H1 (cell line): ENCODE measurements at regions not wholly inside any gene's neighbourhood (a gene's known extent, or its start where the extent isn't known, plus 50 kb on each side); places are given as distances from the start of the nearest gene placed in this dataset.

ENCODE experiments used
- CTCF ChIA-PET: fragments of 300-600 bp; sonication (Branson Sonifier 250); formaldehyde crosslinking; loops from one replicate; lab custom pipeline; 2021; ENCODE audit not compliant: partially characterized antibody; lab: Charles Lee
- POLR2A ChIA-PET: fragments of 300-600 bp; sonication (Branson Sonifier 250); formaldehyde crosslinking; loops from one replicate; lab custom pipeline; 2021; ENCODE audit warnings: inconsistent platforms; ENCODE audit not compliant: partially characterized antibody; lab: Charles Lee
- DNase-seq, 2 experiments: peaks; one replicate each; pipeline versions ENCODE4 v3.0.0 to v3.0.0-alpha.2; 2010 to 2022; ENCODE audit warnings: low spot score in 2 of 2, low read depth in 1 of 2, mixed read lengths in 1 of 2
- FAIRE-seq: peaks from 2 replicates; lab custom pipeline; 2011; peaks lifted over from hg19 to GRCh38; lab: Jason Lieb, UNC
- H2AFZ ChIP-seq: 2 replicates; pipeline ENCODE4 v1.8.1; 2012; ENCODE audit warnings: low read length, inconsistent platforms
- H2AK5ac ChIP-seq: 2 replicates; pipeline ENCODE4 v1.6.1; 2013; ENCODE audit warnings: low read depth, low read length
- H2BK120ac ChIP-seq: replicated peaks from 2 replicates; pipeline ENCODE3; 2013; ENCODE audit warnings: low read depth, low read length, inconsistent platforms
- H2BK12ac ChIP-seq: 2 replicates; pipeline ENCODE4 v1.6.1; 2013; ENCODE audit warnings: low read depth, low read length
- H2BK15ac ChIP-seq: 2 replicates; pipeline ENCODE4 v1.6.1; 2013; ENCODE audit warnings: low read length
- H2BK20ac ChIP-seq: 2 replicates; pipeline ENCODE4 v1.6.1; 2013; ENCODE audit warnings: low read length
- H2BK5ac ChIP-seq: 2 replicates; pipeline ENCODE4 v1.6.1; 2013; ENCODE audit warnings: low read depth, low read length
- H3K14ac ChIP-seq: 2 replicates; pipeline ENCODE4 v1.6.1; 2013; ENCODE audit warnings: inconsistent platforms; ENCODE audit not compliant: insufficient read length
- H3K18ac ChIP-seq: 2 replicates; pipeline ENCODE4 v1.6.1; 2013; ENCODE audit warnings: low read length; ENCODE audit errors: extremely low read depth
- H3K23ac ChIP-seq: 2 replicates; pipeline ENCODE4 v1.6.1; 2013; ENCODE audit warnings: inconsistent platforms; ENCODE audit not compliant: insufficient read length
- H3K23me2 ChIP-seq: 2 replicates; pipeline ENCODE4 v1.6.1; 2013; ENCODE audit warnings: low read depth, low read length
- H3K27ac ChIP-seq: 2 replicates; pipeline ENCODE4 v1.6.1; 2011; ENCODE audit warnings: low read depth, low read length, inconsistent platforms
- H3K27me3 ChIP-seq, 4 experiments: replicated peaks in 1 of 4; 1 replicate in 1 of 4; 2 replicates in 3 of 4; pipeline versions ENCODE4 v1.6.1 to v1.8.1; 2011 to 2013; ENCODE audit warnings: low read length in 3 of 4, mild to moderate bottlenecking in 3 of 4, inconsistent platforms in 2 of 4, mixed read lengths in 2 of 4, moderate library complexity in 1 of 4; ENCODE audit not compliant: control insufficient read depth in 3 of 4, insufficient read depth in 3 of 4; ENCODE audit errors: extremely low read depth in 1 of 4
- H3K36me3 ChIP-seq, 4 experiments: 2 replicates each; pipeline versions ENCODE4 v1.6.1 to v1.8.1; 2011 to 2013; ENCODE audit warnings: mild to moderate bottlenecking in 4 of 4, low read length in 3 of 4, moderate library complexity in 2 of 4, control low read depth in 1 of 4, inconsistent platforms in 1 of 4; ENCODE audit not compliant: insufficient read depth in 4 of 4, control insufficient read depth in 2 of 4
- H3K4ac ChIP-seq: replicated peaks from 2 replicates; pipeline ENCODE3; 2013; ENCODE audit warnings: low read length, low read depth, mixed read lengths, inconsistent platforms; ENCODE audit not compliant: insufficient read length
- H3K4me1 ChIP-seq, 4 experiments: replicated peaks in 1 of 4; 1 replicate in 1 of 4; 2 replicates in 3 of 4; pipeline versions ENCODE4 v1.6.1 to v1.8.1; 2011 to 2013; ENCODE audit warnings: low read length in 3 of 4, inconsistent platforms in 2 of 4, mixed read lengths in 1 of 4; ENCODE audit not compliant: insufficient read depth in 4 of 4, control insufficient read depth in 3 of 4
- H3K4me2 ChIP-seq, 2 experiments: 2 replicates each; pipeline versions ENCODE4 v1.6.1 to v1.8.1; 2011 to 2013; ENCODE audit warnings: low read depth in 2 of 2, low read length in 2 of 2, control low read depth in 1 of 2, inconsistent platforms in 1 of 2, mild to moderate bottlenecking in 1 of 2; ENCODE audit not compliant: insufficient read depth in 1 of 2
- H3K4me3 ChIP-seq, 4 experiments: fragments of 200-600, 300-600 bp in 1 of 4; sonication (generic), shearing (Covaris generic), sonication (Bioruptor Twin) in 1 of 4; 2 replicates each; pipeline versions ENCODE4 v1.5.1 to v1.8.1; 2011 to 2016; ENCODE audit warnings: low read length in 4 of 4, low read depth in 3 of 4, control low read depth in 2 of 4, inconsistent platforms in 2 of 4, mild to moderate bottlenecking in 2 of 4, mixed read lengths in 1 of 4, moderate library complexity in 1 of 4; ENCODE audit not compliant: insufficient read depth in 2 of 4; ENCODE audit errors: extremely low read depth in 1 of 4
- H3K56ac ChIP-seq: replicated peaks from 2 replicates; pipeline ENCODE3; 2013; ENCODE audit warnings: low read depth, mild to moderate bottlenecking, mixed read lengths, low read length, inconsistent platforms; ENCODE audit not compliant: insufficient read length
- H3K79me1 ChIP-seq: 2 replicates; pipeline ENCODE4 v1.6.1; 2013; ENCODE audit warnings: low read depth, low read length, control low read depth
- H3K79me2 ChIP-seq, 2 experiments: 2 replicates each; pipeline versions ENCODE4 v1.6.1 to v1.8.1; 2012 to 2013; ENCODE audit warnings: low read length in 2 of 2, mild to moderate bottlenecking in 2 of 2, inconsistent platforms in 1 of 2; ENCODE audit not compliant: insufficient read depth in 2 of 2, control insufficient read depth in 1 of 2
- H3K9ac ChIP-seq, 4 experiments: replicated peaks in 1 of 4; 1 replicate in 1 of 4; 2 replicates in 3 of 4; pipeline versions ENCODE4 v1.6.1 to v1.8.1; 2011 to 2013; ENCODE audit warnings: low read depth in 3 of 4, low read length in 3 of 4, control low read depth in 2 of 4, mild to moderate bottlenecking in 2 of 4, moderate library complexity in 2 of 4, inconsistent platforms in 1 of 4; ENCODE audit errors: extremely low read depth in 1 of 4
- H3K9me3 ChIP-seq, 2 experiments: 2 replicates each; pipeline versions ENCODE4 v1.6.1 to v1.8.1; 2012 to 2013; ENCODE audit warnings: mild to moderate bottlenecking in 2 of 2, moderate library complexity in 2 of 2, control low read depth in 1 of 2, inconsistent platforms in 1 of 2, low read depth in 1 of 2, low read length in 1 of 2, mixed read lengths in 1 of 2; ENCODE audit not compliant: insufficient read depth in 2 of 2
- H4K20me1 ChIP-seq, 2 experiments: replicated peaks in 1 of 2; 2 replicates each; pipeline versions ENCODE3 to v1.8.1; 2011 to 2013; ENCODE audit warnings: inconsistent platforms in 2 of 2, low read length in 2 of 2, mild to moderate bottlenecking in 1 of 2; ENCODE audit not compliant: insufficient read depth in 2 of 2, control insufficient read depth in 1 of 2
- H4K5ac ChIP-seq: 2 replicates; pipeline ENCODE4 v1.6.1; 2013; ENCODE audit warnings: low read length, low read depth, mixed read lengths, inconsistent platforms; ENCODE audit not compliant: insufficient read length
- H4K8ac ChIP-seq: 2 replicates; pipeline ENCODE4 v1.8.0; 2013; ENCODE audit warnings: mild to moderate bottlenecking, moderate library complexity, low read length, inconsistent platforms; ENCODE audit not compliant: insufficient read depth; ENCODE audit errors: extremely low read depth
- H4K91ac ChIP-seq: replicated peaks from 2 replicates; pipeline ENCODE3; 2013; ENCODE audit warnings: low read length, mixed read lengths, inconsistent platforms; ENCODE audit not compliant: insufficient read length
- MAFK ChIP-seq: IDR thresholded peaks from 2 replicates; pipeline ENCODE4 v1.6.1; 2012; ENCODE audit warnings: low read depth, mild to moderate bottlenecking, improper control_type of control experiment, low read length
- SIX5 ChIP-seq: IDR thresholded peaks from 2 replicates; pipeline ENCODE4 v1.6.1; 2011; ENCODE audit warnings: mild to moderate bottlenecking, low read depth, low read length
- SUZ12 ChIP-seq: fragments of 200-600 bp; sonication (generic); IDR thresholded peaks from 2 replicates; pipeline ENCODE4 v1.6.1; 2012; ENCODE audit warnings: mild to moderate bottlenecking, inconsistent platforms, low read length, moderate library complexity, mixed read lengths
- WGBS, 2 experiments: shearing (Covaris generic) in 1 of 2; methylation state at CpG; one replicate each; pipeline versions ENCODE4 v1.1.6 to v1.1.7; 2013 to 2015; ENCODE audit warnings: low lambda C conversion rate in 2 of 2, mixed read lengths in 2 of 2, inconsistent platforms in 1 of 2, low coverage in 1 of 2, missing lambda C conversion rate in 1 of 2; ENCODE audit not compliant: insufficient replicate concordance in 2 of 2, insufficient coverage in 1 of 2, insufficient read length in 1 of 2; ENCODE audit errors: extremely low coverage in 1 of 2, missing lambda C conversion rate in 1 of 2; 5-methylcytosine and 5-hydroxymethylcytosine counted together
- TF ChIP-seq, protein P1 (sequence below): IDR thresholded peaks from 2 replicates; pipeline ENCODE4 v1.6.1; 2012; ENCODE audit warnings: inconsistent platforms

DNA sequence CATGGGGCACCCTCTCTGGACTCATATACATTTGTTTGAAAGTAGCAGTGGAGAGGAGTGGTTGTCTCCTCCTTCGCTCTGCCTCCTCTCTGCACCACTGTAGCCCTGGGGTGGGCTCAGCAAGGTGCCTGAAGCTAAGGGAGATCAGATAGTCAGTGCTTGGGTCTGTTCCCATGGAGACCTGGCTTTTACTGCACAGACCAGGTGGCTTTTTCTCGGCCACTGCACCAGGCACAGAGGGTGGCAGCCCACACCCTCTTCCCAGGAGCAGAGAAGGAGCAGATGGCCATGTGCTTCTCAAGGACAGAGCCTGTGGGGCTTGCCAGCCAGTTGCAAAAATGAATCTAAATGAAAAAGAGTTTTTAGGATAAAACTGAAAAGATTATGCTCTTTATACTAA lies 123.4 kb upstream of the KCNK1 start:
- H4K20me1 ChIP-seq = no peaks in the 10 kb centered on the region
- no peak overlapping the region for H3K4me3 ChIP-seq
- no peaks in the 10 kb centered on the region for H3K23me2 ChIP-seq
- H2BK15ac ChIP-seq = no peak overlapping the region
- H3K27ac ChIP-seq = no peak overlapping the region
- H2BK5ac ChIP-seq = no peak overlapping the region
- H3K56ac ChIP-seq = no peak overlapping the region
- H2BK12ac ChIP-seq = no peak overlapping the region
- H4K5ac ChIP-seq = no peak overlapping the region
- H3K4ac ChIP-seq = no peak overlapping the region
- H2BK20ac ChIP-seq = no peak overlapping the region
- H3K14ac ChIP-seq = no peak overlapping the region
- H2BK120ac ChIP-seq = no peak overlapping the region
- no peaks in the 10 kb centered on the region for H3K79me2 ChIP-seq
- CTCF ChIA-PET = interaction anchor here (0.7 kb wide), 1 partner anchor 226 kb away, joined by 3 read pairs; no protein-coding TSS in a partner anchor
- H4K8ac ChIP-seq = no peak overlapping the region
- H3K4me1 ChIP-seq = peaks cover 0 to 4% (median 0%) of the 10 kb centered on the region in 4 experiments; a peak in 3 of 7 replicates
- H3K9me3 ChIP-seq = peaks cover 4 to 12% of the 10 kb centered on the region in 2 experiments; a peak in 3 of 4 replicates
- no peaks in the 10 kb centered on the region for H3K36me3 ChIP-seq
- H3K79me1 ChIP-seq = no peaks in the 10 kb centered on the region
- TF ChIP-seq, protein P1, sequence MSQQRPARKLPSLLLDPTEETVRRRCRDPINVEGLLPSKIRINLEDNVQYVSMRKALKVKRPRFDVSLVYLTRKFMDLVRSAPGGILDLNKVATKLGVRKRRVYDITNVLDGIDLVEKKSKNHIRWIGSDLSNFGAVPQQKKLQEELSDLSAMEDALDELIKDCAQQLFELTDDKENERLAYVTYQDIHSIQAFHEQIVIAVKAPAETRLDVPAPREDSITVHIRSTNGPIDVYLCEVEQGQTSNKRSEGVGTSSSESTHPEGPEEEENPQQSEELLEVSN = no peak
- TF ChIP-seq MAFK = no peak
- TF ChIP-seq SUZ12 = no peak
- no peak for TF ChIP-seq SIX5
- TF ChIP-seq, all 59 proteins: peak for 0
- H4K91ac ChIP-seq = no peak overlapping the region
- no peaks in the 10 kb centered on the region for H3K27me3 ChIP-seq
- POLR2A ChIA-PET = no interaction called here
- no peak for FAIRE-seq
- no peak for DNase-seq
- H3K9ac ChIP-seq = no peak overlapping the region
- WGBS, 2 experiments = 88% methylated on average over 2 of the region's 2 CpGs; no CpG with 5 or more reads in 1 of the 2 experiments
- no peak overlapping the region for H2AFZ ChIP-seq
- H3K23ac ChIP-seq = no peak overlapping the region
- no peak overlapping the region for H3K4me2 ChIP-seq
- H3K18ac ChIP-seq = no peak overlapping the region
- H2AK5ac ChIP-seq = no peak overlapping the region
